Activated CD4-positive, alpha-beta T cell treated with anti-CD3 and anti-CD28 coated beads, Interleukin-10, Interleukin-2, amounts not matched to agents 100 ng/mL and 50 ng/mL, durations not matched to agents 16 hours and 8 hours (primary cell): ENCODE measurements at regions not wholly inside any gene's neighbourhood (a gene's known extent, or its start where the extent isn't known, plus 50 kb on each side); places are given as distances from the start of the nearest gene placed in this dataset.
A peak's percentile ranks its signal among the peaks of the same experiment; 100 is the strongest.
"Not testable (repeated sequence)": the region's sequence is repeated elsewhere in the genome, so short reads cannot be mapped to it uniquely, and the experiment has no call there.

Experiments used
- DNase-seq: peaks from one replicate; pipeline ENCODE4 v3.0.0-alpha.2; 2020

DNA sequence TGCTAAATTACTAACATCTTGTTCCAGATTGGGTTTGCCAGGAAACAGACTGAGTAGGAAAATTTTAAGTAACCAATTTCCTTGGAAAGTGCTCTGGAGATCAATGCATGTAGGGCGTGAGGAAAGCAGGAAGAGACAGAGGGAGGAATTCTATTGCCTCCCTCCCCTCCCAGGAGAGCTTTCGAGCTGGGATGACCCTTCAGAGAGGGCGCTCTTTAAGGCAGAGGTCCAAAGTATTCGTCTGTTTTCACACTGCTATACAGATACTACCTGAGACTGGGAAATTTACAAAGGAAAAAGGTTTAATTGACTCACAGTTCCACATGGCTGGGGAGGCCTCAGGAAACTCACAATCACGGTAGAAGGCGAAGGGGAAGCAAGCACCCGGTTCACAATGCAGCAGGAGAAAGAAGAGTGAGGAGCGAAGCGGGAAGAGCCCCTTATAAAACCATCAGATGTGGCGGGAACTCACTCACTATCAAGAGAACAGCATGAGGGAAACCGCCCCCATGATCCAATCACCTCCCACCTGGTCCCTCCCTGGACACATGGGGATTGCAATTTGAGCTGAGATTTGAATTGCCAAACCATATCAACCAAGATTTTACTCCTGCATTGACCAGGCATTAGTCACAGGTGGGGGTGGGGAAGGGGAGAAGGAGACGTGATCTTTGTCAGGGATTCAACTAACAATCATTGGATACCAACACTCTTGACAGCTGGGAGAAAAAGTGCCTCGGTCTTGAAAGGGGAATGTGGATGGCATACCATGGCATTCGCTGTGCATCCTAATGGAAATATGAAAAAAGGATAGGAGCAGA is 63.8 kb downstream of the SLITRK2 start:
- DNase-seq: no peak

DNA sequence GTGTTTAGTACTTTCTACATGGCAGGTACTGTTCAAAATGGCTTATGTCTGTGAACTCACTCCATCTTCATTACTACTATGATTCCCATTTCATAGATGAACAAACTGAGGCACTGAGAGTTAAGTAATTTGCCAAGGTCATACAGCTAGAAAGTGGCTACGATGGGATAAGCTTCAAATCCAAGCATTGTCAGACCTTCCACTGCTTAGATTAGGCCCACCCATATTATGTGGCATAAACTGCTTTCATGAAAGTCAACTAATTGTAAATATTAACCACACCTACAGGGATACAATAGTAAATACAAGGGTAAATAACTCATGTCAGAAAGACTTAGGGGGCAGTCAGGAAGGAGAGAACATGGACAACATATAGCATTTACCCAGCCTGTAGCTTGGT is 68.8 kb downstream of the SLITRK2 start:
- no peak for DNase-seq

DNA sequence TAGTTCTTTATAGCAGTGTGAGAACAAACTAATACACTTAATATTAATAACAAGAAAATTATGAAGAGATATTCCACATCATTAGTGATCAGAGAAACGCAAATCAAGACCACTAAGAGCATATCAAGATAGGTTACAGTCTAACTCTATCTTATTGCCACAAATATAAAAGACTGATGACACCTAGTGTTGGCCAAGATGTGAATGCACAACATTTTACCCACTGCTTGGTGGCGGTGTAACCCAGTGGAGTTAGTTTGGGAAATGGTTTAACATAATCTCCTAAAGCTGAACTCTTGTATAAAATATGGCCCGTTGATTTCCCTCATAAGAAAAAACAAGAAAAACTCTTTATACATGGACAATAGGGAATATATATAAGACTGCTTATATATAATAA is 92.4 kb downstream of the SLITRK2 start:
- DNase-seq: no peak

DNA sequence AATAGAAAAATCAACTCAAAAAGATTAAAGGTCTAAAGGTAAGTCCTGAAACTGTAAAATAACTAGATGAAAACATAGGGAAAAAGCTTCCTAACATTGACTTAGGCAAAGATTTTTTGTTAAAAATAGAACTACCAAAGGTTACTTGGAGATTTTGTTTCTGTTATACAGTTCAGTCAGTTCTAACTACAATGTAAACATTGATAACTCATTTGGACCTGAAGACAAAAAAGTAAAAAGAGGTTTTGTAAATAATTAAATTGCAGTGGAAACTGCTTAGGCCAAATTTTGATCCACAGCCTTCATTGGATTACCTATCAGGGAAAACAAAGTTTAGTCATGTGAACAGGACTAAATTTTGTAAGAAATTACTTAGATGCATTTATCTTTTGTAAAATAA is 101.8 kb downstream of the SLITRK2 start:
- DNase-seq: no peak

DNA sequence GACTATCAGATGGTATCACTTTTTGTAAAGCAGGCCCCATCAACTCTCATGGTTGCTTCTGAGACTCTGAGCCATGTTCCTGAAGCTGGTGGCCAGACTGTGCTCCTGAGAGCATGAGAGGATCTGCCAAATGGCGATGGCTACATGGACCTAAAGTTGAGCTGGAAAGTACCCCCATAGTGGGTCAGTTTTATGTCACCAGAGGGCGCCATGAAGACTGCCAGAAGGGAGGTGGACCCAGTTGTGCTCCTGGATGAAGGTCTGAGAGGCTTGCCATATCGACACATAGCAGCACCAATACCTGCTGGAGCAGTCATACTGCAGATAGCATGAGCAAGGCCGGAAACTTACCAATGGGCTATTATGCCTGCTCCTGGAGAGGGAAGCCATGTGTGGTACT is 105.7 kb downstream of the SLITRK2 start:
- peak; percentile 1 for DNase-seq

DNA sequence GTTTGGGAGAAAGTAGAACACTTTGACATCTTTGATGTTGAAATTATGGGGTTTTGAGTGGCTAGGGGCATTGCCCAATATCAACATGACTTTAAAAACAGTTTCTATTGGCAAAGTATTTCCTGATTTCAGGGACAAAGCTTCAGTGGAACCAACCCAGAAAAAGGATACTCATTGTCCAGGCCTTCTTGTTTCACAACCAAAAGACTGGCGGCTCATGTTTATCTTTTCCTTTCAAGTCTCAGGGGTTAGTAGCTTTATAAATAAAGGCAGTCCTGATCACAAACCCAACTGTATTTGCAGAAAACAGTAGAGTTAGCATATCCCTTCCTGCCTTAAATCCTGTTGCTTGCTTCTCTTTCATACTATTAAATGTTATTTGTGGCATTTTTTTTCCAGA is 119.1 kb downstream of the SLITRK2 start:
- no peak for DNase-seq

DNA sequence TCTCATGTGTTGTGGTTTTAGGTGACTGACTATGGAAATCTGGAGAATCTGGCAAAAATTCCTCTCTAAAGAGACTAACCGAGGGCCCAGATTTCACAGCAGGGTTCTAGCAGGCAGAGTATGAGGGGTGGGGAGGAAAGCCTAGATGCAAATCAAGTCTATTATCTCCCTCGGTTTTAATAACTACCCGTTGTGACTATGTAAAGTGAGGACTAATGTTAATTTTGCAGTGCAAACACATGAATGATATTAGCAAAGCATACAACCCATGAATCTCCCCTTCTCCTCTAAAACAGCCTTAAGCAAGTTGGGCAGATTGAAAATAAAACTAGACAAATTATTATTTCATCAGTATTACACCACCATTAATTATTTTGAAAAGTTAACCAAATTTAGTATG is 131.4 kb downstream of the SLITRK2 start:
- no peak for DNase-seq

DNA sequence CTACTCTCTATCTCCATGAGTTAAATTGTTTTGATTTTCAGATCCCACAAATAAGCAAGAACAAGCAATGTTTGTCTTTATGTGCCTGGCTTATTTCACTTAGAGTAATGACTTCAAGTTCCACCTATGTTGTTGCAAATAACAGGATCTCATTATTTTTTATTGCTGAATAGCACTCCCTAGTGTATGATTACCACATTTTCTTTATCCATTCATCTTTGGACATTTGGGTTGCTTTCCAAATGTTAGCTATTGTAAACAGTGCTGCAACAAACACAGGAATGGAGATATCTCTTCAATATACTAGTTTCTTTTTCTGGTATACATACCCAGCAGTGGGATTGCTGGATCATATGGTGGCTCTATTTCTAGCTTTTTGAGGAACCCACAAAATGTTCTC is 136.0 kb downstream of the SLITRK2 start:
- DNase-seq: no peak

DNA sequence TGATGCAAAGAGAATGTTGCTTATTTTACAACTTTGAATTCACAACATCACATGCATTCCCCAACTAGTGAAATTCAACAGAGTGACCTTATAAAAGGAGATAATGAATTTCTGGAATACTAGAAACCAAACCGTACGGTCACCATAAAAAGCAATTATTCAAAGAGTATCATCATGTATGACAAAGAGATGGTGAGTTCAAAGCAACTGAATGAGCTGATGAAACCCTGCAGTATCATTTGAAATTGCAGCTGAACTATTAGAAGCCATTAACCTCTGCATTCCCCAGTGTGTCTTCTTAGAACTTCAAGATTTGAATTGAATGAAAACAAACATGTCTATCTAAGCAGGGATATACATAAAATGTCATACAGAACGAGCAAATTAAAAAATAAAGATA is 172.4 kb downstream of the SLITRK2 start:
- no peak for DNase-seq

DNA sequence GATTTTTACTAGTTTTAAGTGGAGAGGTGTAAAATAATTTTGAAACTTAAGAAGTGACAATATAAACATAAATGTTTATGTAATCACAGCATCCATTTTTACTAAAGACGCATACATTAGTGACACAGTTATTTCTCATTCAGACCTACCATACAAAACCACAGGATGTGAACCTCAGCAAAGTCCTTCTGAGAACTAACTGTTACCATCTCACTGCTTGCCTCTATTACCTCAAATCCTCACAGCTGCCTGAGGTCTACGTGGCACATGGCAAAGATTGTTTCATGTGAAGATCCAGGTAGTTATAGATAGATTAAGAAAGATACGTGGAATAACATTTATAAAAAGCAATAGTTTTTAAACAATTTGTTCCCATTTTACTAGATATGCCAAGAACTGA is 189.0 kb downstream of the SLITRK2 start:
- no peak for DNase-seq

DNA sequence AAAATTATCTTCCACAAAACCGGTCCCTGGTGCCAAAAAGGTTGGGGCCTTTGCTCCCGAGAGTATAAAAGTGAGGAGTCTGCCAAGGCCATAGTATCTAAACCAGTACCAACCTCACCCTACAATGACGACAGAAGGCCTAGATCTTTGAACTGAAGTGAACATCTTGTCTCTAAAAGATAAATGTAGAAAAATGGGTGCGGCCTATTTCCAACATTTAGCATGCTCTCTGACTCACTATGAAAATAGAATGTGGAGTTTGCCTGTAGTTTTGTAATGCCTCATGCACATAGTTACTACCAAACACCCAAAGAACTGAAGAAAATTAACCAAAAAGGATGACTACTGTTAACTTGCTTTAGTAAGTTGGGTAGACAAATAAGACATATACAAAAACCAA is 218.4 kb downstream of the SLITRK2 start:
- DNase-seq: no peak

DNA sequence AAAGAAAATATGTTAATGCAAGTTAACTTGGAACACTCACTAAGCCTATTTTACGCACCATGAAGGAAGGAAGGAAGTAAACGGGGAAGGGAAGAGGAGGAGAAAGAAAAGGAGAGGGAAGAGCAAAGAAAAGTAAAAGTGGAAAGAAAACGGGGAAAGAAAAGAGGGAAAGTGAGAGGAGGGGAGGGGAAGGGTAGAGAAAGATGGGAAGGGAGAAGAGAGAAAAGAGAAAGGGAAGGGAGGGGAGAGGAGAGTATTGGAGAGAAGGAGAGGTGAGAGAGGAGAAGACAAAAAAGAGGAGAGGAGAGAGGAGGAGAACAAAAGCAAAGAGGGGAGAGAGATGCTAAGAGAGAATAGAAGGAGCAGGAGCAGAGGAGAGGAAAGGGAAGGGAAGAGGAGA is 224.1 kb downstream of the SLITRK2 start:
- DNase-seq: no peak

DNA sequence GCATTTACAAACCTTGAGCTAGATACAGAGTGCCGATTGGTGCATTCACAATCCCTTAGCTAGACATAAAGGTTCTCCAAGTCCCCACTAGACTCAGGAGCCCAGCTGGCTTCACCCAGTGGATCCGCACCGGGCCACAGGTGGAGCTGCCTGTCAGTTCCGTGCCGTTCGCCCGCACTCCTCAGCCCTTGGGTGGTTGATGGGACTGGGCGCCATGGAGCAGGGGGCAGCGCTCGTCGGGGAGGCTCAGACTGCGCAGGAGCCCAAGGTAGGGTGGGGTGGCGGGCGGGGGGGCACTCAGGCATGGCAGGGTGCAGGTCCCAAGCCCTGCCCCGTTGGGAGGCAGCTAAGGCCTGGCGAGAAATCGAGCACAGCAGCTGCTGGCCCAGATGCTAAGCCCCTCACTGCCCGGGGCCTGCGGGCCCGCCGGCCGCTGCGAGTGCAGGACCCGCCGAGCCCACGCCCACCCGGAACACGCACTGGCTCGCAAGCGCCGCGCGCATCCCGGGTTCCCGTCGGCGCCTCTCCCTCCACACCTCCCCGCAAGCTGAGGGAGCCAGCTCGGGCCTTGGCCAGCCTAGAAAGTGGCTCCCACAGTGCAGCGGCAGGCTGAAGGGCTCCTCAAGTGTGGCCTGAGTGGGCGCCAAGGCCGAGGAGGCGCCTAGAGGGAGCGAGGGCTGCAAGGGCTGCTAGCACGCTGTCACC is 228.5 kb downstream of the SLITRK2 start:
- DNase-seq: not testable (repeated sequence)

DNA sequence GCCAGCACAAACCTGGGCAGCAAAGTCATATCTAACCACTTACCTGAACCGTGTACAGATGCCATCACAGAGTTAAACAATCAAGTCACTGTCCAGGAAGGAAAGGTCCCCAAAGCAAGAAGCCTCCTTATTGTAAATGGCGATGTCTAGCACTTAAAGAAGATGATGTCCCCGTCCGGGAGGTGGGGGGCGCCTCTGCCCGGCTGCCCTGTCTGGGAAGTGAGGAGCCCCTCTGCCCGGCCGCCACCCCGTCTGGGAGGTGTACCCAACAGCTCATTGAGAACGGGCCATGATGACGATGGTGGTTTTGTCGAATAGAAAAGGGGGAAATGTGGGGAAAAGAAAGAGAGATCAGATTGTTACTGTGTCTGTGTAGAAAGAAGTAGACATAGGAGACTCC is 231.9 kb downstream of the SLITRK2 start:
- DNase-seq: not testable (repeated sequence)

DNA sequence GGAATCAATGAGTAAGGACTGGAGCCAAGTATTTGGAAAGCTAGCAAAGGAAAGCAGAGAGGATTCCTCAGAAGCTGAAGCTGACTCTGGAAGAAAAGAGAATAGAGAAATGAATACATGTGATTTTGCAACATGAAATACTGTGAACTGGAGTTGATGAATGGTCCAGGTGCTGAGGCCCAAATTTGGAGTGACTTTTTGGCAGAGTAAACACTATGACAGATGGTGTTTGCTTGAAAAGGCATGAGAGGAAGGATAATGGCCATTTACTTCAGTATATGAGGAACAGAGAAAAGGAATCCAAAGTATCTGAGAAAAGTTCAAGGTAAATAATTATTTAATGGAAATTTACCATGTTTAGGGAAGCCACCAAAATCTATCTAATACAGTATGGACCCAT is 236.7 kb downstream of the SLITRK2 start:
- no peak for DNase-seq

DNA sequence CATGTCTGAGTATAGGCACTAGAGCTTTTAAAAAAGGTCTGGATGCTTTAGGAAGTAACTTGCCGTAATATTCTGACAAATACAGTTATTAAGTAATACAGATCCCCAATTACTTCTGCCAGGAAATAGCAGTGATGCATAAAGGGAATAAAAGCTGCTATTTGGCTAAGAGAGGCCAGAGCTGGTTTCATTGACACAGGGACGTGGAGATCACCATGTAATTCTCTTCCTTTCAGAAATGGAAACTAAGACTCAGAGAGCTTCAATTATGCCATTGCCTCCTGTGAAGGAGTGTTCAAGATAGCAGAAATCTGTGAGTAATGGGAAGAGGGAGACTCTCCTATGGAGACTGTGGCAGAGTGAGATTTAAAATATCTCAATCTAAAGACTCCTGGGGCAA is 238.1 kb downstream of the SLITRK2 start:
- DNase-seq: no peak

DNA sequence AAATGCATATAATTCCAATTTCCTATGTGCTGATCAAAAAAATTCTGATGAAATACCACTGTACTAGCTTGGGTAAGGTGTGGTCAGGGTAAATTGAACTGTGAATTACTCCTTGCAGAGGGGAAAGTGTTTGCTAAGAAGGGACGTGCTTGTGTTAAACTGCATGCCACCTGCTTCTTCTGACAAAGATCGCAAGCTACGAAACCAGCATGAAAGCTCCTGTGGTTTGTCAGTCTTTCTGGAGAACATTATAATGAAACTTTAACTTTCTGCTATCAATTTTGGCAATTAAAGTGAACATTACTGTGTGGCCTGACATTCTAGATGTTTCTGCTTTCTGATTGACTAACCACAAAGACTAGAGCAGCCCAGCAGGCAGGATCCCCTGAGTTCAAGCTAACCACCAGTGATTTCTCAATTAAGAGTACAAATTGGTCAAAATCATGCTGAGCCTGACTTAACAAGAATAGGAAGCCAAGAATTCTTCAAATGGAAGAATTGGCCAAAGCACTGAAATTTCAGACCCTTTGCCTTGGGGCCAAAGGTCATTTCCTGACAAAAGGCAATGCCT is 239.0 kb downstream of the SLITRK2 start:
- DNase-seq: peak; percentile 8

DNA sequence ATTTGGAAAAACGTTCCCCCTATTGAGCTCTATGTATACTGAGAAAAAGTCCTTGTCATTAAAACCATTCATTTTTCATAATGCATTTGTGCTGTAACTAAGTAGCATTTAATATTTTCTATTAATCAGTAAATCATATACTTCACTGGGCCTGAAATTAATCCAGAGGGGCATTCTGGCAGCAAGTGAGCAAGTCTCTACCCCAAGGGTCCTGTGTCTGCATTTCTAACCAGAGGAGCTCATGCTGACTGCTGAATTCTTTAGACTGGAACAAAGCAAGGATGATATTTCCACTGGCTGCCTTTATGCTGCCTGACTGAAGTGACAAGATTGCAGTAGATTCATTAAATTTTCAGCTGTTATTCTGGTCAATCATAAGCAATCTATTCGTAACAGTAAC is 246.5 kb downstream of the SLITRK2 start:
- DNase-seq: no peak

DNA sequence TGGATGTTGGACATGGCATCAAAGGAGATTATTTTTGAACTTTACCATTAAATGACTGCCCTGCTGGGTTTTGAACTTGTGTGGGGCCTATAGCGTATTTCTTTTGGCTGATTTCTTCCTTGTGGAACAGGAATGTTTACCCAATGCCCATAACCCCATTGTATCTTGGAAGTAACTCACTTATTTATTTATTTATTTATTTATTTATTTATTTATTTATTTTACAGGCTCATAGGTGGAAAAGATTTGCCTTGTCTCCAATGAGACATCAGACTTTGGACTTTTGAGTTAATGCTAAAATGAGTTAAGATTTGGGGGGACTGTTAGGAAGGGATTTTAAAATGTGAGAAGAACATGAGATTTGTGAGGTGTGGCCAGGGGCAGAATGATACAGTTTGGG is 273.1 kb downstream of the SLITRK2 start:
- DNase-seq: no peak

DNA sequence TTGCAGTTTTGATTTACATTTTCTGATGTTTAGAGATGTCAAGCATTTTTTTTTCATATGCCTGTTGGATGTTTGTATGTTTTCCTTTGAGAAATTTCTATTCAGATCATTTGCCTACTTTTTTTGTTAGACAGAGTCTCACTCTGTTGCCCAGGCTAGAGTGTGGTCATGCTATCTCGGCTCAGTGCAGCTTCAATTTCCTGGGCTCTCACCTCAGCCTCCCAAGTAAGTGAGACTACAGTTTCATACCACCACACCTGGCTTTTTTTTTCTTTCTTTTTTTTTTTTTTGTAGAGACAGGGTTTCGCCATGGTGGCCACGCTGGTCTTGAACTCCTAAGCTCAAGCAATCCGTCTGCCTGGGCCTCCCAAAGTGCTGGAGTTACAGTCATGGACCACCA is 291.7 kb downstream of the SLITRK2 start:
- no peak for DNase-seq

DNA sequence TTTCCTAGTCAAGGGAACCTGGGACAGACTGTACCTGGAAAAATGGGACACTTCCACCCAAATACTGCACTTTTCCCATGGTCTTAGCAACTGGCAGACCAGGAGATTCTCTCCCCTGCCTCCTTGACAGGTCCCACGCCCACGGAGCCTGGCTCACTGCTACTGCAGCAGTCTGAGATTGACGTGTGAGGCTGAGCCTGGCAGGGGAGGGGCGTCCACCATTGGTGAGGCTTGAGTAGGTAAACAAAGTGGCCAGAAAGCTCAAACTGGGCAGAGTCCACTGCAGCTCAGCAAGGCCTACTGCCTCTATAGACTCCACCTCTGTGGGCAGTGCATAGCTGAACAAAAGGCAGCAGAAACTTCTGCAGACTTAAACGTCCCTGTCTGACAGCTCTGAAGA is 301.4 kb downstream of the SLITRK2 start:
- DNase-seq: not testable (repeated sequence)

DNA sequence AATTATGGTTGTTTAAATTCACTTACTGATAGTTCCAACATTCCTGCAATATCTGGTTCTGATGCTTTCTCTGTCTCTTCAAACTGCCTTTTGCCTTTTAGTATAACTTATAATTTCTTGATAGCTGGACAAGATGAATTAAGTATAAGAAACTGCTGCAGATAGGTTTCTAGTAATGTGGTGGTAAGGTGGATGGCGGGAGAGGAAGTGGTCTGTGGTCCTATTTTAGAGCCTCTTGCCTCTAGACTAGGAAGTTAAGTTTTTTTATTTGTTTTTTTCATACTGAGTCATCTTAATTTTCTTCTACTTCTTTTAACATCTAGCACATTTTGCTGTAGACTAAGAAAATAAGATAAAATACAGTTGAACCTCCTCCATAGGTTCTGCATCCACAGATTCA is 310.0 kb downstream of the SLITRK2 start:
- no peak for DNase-seq

DNA sequence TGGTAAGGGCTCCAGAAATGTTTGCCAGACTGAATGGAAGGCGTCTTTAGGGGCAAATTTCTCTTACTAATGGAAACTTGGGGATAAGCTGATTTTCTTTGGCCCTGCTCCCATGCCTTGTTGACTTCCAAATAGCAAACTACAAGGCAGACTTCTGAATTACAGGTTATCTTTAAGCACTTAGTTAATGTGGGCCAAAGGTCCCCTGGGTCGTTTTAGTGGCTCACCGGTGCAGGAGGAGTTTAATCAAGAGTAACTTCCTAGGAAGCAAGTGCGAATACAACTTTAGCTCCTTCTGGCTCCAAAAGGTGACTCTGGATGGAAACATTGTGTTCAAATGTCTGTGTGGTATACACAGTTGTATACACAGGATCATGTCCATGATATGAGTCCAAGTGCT is 323.6 kb downstream of the SLITRK2 start:
- no peak for DNase-seq

DNA sequence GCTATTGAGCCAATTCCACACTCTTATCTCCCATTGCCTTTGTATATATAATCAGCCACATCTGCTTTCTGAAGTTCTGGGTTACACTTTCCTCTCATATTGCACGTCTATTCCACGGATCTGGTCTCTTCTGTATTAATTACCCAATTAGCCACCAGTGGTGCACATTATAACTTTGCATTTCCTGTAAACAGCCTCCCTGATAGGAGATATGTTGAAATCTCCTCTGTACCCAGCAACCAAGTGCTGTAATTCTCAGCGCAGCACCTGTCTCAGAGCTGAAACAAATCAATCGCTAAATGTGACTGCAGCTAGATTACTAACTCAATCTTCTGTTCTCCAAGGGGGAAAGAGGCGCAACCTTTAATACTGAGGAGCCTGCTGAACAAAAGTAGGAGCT is 326.4 kb downstream of the SLITRK2 start:
- no peak for DNase-seq
